ENCODE measurements at regions not wholly inside any gene's neighbourhood (a gene's known extent, or its start where the extent isn't known, plus 50 kb on each side); places are given as distances from the start of the nearest gene placed in this dataset.

GRCh38 chr21:14842601-14843000, 222.2 kb downstream of the NRIP1 start:
- Histone ChIP-seq H3K36me3 (ENCODE audit: insufficient read depth, low read length) (no peaks in the 10 kb centered on the region), H3K27me3 (ENCODE audit: control insufficient read depth in 1 of 2, insufficient read depth in 2 of 2, low read length in 2 of 2) (no peaks in the 10 kb centered on the region), H3K9me3 (ENCODE audit: low read length) (no peaks in the 10 kb centered on the region), H3K27ac (ENCODE audit: low read depth, low read length) (no peak overlapping the region), H3K4me3 (ENCODE audit: low read depth in 1 of 2, low read length in 2 of 2) (no peak overlapping the region), H3K9ac (ENCODE audit: low read length) (no peak overlapping the region), H3K4me1 (ENCODE audit: insufficient read depth, low read length) (no peaks in the 10 kb centered on the region)

DNA sequence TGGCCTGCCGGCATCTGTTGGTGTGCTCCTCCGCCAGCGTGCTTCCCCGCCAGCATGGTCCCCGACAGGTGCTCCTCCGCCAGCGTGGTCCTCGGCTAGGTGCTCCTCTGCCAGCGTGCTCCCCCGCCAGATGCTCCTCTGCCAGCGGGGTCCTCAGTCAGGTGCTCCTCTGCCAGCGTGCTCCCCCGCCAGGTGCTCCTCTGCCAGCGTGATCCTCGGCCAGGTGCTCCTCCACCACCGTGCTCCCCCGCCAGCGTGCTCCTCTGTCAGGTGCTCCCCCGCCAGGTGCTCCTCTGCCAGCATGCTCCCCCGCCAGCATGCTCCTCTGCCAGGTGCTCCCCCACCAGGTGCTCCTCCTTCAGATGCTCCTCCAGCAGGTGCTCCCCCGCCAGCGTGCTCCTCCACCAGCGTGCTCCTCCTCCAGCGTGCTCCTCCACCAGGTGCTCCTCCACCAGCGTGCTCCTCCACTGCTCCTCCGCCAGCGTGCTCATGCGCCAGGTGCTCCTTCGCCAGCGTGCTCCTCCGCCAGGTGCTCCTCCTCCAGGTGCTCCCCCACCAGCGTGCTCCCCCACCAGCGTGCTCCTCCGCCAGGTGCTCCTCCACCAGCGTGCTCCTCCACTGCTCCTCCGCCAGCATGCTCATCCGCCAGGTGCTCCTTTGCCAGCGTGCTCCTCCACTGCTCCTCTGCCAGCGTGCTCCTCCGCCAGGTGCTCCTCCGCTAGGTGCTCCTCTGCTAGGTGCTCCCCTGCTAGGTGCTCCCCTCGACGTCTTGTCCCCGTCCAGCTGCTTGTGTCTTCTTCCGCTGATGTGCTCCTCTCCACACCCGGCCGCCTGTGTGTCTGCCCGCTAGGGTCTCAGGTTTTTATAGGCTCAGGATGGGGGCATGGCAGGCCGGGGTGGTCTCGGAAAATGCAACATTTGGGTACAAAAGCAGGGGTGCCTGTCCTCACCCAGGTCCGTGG, 223.0 kb downstream of the NRIP1 start:
- Histone ChIP-seq H3K27ac (ENCODE audit: low read depth, low read length) (no peak overlapping the region), H3K9me3 (ENCODE audit: low read length) (no peaks in the 10 kb centered on the region), H3K9ac (ENCODE audit: low read length) (no peak overlapping the region), H3K36me3 (ENCODE audit: insufficient read depth, low read length) (no peaks in the 10 kb centered on the region), H3K27me3 (ENCODE audit: control insufficient read depth in 1 of 2, insufficient read depth in 2 of 2, low read length in 2 of 2) (no peaks in the 10 kb centered on the region), H3K4me1 (ENCODE audit: insufficient read depth, low read length) (no peaks in the 10 kb centered on the region), H3K4me3 (ENCODE audit: low read depth in 1 of 2, low read length in 2 of 2) (no peak overlapping the region)

DNA sequence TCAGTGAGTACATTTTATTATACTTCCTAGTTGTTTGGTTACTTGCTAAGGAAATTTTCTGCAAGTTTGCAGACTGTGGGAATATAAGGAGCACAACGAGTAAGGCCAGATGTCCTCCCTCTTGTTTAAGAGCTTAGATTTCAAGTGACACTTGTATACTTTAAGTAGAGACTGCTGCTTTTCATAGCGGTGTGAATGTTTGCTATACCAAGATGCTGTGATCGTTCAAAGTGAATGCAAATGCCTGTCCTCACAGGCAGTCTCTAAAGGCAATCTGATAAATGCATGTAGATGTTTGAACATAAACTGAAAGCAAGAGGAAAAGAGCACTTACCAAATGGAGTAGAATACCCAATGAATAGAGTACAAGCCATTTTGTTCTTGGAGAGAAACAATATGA, 226.4 kb downstream of the NRIP1 start:
- no peak overlapping the region for H3K9ac ChIP-seq (ENCODE audit: low read length)
- no peak overlapping the region for H3K27ac ChIP-seq (ENCODE audit: low read depth, low read length)
- no peaks in the 10 kb centered on the region for H3K4me1 ChIP-seq (ENCODE audit: insufficient read depth, low read length)
- no peak overlapping the region for H3K4me3 ChIP-seq (ENCODE audit: low read depth in 1 of 2, low read length in 2 of 2)
- H3K36me3 ChIP-seq (ENCODE audit: insufficient read depth, low read length), result no peaks in the 10 kb centered on the region
- no peaks in the 10 kb centered on the region for H3K9me3 ChIP-seq (ENCODE audit: low read length)
- H3K27me3 ChIP-seq (ENCODE audit: control insufficient read depth in 1 of 2, insufficient read depth in 2 of 2, low read length in 2 of 2), result no peaks in the 10 kb centered on the region

- Histone ChIP-seq H3K27ac (ENCODE audit: low read depth, low read length) (no peak overlapping the region), H3K27me3 (ENCODE audit: control insufficient read depth in 1 of 2, insufficient read depth in 2 of 2, low read length in 2 of 2) (no peaks in the 10 kb centered on the region), H3K4me3 (ENCODE audit: low read depth in 1 of 2, low read length in 2 of 2) (no peak overlapping the region), H3K9ac (ENCODE audit: low read length) (no peak overlapping the region), H3K4me1 (ENCODE audit: insufficient read depth, low read length) (no peaks in the 10 kb centered on the region), H3K9me3 (ENCODE audit: low read length) (no peaks in the 10 kb centered on the region), H3K36me3 (ENCODE audit: insufficient read depth, low read length) (no peaks in the 10 kb centered on the region)
Measured at GRCh38 chr21:14836950-14837349, 227.8 kb downstream of the NRIP1 start.

DNA sequence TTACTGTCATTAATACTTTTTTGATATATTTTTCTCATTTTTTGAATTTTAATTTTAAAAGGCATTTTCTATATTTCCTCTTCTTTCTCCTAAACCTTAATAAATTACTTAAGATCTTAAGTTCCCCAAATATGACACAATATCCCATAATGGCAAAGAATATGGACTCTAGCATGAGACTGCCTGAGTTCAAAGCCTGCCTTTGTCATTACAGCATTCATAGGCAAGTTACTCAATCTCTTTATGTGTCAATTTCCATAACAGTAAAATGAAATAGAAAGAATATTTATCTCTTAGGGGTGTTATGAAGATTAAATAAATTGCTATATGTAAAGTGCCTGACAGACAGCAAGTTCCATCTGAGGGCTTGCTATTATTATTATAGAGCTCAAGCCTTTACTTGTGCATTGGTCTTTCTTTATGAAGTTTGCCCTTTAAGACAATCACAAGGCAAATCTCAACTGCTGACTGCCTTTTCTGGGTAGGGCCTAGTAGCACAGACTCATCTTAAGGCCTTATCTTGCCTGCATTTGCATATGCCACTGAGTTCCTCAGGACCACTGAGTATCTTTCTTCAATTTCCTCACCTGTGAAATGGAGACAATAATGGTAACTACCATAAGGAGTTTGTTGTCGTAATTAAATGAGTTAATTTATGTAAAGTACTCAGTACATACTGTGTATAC, 231.0 kb downstream of the NRIP1 start:
- H3K9ac ChIP-seq (ENCODE audit: low read length), result no peak overlapping the region
- H3K4me1 ChIP-seq (ENCODE audit: insufficient read depth, low read length), result no peaks in the 10 kb centered on the region
- no peak overlapping the region for H3K4me3 ChIP-seq (ENCODE audit: low read depth in 1 of 2, low read length in 2 of 2)
- no peaks in the 10 kb centered on the region for H3K27me3 ChIP-seq (ENCODE audit: control insufficient read depth in 1 of 2, insufficient read depth in 2 of 2, low read length in 2 of 2)
- no peaks in the 10 kb centered on the region for H3K36me3 ChIP-seq (ENCODE audit: insufficient read depth, low read length)
- no peak overlapping the region for H3K27ac ChIP-seq (ENCODE audit: low read depth, low read length)
- no peaks in the 10 kb centered on the region for H3K9me3 ChIP-seq (ENCODE audit: low read length)

DNA sequence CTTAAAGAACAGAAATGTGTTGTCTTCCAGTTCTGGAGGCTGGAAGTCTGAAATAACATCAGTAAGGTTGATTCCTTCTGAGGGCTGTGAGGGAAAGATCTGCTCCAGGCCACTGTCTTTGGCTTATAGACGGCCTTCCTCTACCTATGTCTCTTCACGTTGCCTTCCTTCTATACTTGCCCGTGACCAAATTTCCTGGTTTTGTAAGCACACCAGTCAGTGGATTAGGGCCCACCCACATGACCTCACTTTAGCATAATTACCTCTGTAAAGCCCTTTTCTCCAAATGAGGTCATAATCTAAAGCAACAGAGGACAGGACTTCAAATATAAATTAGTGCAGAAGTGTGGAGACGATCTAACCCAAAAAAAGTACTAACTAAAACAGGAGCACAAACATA, 231.6 kb downstream of the NRIP1 start:
- H3K4me3 ChIP-seq (ENCODE audit: low read depth in 1 of 2, low read length in 2 of 2), result no peak overlapping the region
- H3K4me1 ChIP-seq (ENCODE audit: insufficient read depth, low read length), result no peaks in the 10 kb centered on the region
- H3K27me3 ChIP-seq (ENCODE audit: control insufficient read depth in 1 of 2, insufficient read depth in 2 of 2, low read length in 2 of 2), result no peaks in the 10 kb centered on the region
- H3K9me3 ChIP-seq (ENCODE audit: low read length), result no peaks in the 10 kb centered on the region
- H3K36me3 ChIP-seq (ENCODE audit: insufficient read depth, low read length), result no peaks in the 10 kb centered on the region
- H3K27ac ChIP-seq (ENCODE audit: low read depth, low read length), result no peak overlapping the region
- no peak overlapping the region for H3K9ac ChIP-seq (ENCODE audit: low read length)

DNA sequence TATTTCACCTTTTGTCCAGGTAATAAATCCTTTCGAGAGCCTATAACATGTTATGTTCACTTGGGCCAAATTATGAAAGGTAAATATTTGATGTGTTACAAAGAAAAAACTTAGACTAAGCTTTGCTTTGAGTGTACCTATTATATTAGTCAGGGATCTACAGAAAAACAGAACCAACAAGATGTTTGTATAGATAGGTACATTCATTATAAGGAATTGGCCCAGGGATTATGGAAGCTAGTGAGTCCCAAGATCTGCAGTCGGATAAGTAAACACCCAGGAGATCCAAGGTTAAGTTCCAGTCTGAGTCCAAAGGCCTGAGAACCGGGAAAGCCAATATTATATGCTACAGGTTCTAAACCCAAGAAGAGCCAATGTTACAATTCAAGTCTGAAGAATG, 234.5 kb downstream of the NRIP1 start:
- Histone ChIP-seq H3K4me3 (ENCODE audit: low read depth in 1 of 2, low read length in 2 of 2) (no peak overlapping the region), H3K9ac (ENCODE audit: low read length) (no peak overlapping the region), H3K9me3 (ENCODE audit: low read length) (no peaks in the 10 kb centered on the region), H3K27me3 (ENCODE audit: control insufficient read depth in 1 of 2, insufficient read depth in 2 of 2, low read length in 2 of 2) (no peaks in the 10 kb centered on the region), H3K4me1 (ENCODE audit: insufficient read depth, low read length) (no peaks in the 10 kb centered on the region), H3K27ac (ENCODE audit: low read depth, low read length) (no peak overlapping the region), H3K36me3 (ENCODE audit: insufficient read depth, low read length) (no peaks in the 10 kb centered on the region)

GRCh38 chr21:14829685-14830084, 235.1 kb downstream of the NRIP1 start:
- Histone ChIP-seq H3K4me1 (ENCODE audit: insufficient read depth, low read length) (no peaks in the 10 kb centered on the region), H3K27ac (ENCODE audit: low read depth, low read length) (no peak overlapping the region), H3K36me3 (ENCODE audit: insufficient read depth, low read length) (no peaks in the 10 kb centered on the region), H3K9me3 (ENCODE audit: low read length) (no peaks in the 10 kb centered on the region), H3K4me3 (ENCODE audit: low read depth in 1 of 2, low read length in 2 of 2) (no peak overlapping the region), H3K9ac (ENCODE audit: low read length) (no peak overlapping the region), H3K27me3 (ENCODE audit: control insufficient read depth in 1 of 2, insufficient read depth in 2 of 2, low read length in 2 of 2) (no peaks in the 10 kb centered on the region)

DNA sequence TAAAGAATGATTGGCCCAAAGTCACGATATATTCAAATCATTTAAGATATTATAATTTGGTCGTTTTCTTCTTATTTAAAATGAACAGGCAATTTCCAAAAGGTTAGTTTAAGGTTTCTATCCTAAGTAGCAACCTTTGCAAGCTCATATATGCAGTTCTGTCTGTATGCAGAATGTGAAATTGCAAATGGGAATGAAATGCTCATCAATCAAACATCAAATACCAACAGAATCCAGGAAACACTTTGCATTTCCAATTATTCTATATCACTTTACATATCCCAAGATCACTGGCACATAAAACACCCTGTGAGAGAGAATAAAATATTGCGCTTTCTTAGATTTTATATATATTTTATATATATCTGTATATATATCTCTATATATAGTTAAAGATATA, 237.3 kb downstream of the NRIP1 start:
- Histone ChIP-seq H3K27ac (ENCODE audit: low read depth, low read length) (no peak overlapping the region), H3K9ac (ENCODE audit: low read length) (no peak overlapping the region), H3K4me1 (ENCODE audit: insufficient read depth, low read length) (no peaks in the 10 kb centered on the region), H3K4me3 (ENCODE audit: low read depth in 1 of 2, low read length in 2 of 2) (no peak overlapping the region), H3K36me3 (ENCODE audit: insufficient read depth, low read length) (no peaks in the 10 kb centered on the region), H3K27me3 (ENCODE audit: control insufficient read depth in 1 of 2, insufficient read depth in 2 of 2, low read length in 2 of 2) (no peaks in the 10 kb centered on the region), H3K9me3 (ENCODE audit: low read length) (no peaks in the 10 kb centered on the region)

DNA sequence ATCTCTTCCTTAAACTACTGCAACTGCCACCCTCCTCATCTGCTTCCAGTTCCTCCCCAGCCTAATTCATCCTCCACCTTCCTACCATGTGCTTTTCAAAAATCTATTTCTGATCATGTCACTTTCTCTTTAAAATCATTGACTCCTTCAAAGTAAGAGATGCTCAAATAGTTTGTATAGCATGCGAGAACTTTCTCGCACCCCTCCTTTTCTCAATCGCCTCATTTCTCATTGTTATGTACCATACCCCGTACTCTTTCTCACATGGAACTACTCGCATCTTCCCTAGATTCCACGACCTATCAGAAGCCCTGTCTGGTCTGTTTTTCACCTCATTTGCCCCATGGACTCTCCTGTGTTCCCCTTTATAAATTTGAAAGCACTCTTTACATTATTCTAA, 238.2 kb downstream of the NRIP1 start:
- H3K27me3 ChIP-seq (ENCODE audit: control insufficient read depth in 1 of 2, insufficient read depth in 2 of 2, low read length in 2 of 2), result no peaks in the 10 kb centered on the region
- no peak overlapping the region for H3K9ac ChIP-seq (ENCODE audit: low read length)
- no peaks in the 10 kb centered on the region for H3K4me1 ChIP-seq (ENCODE audit: insufficient read depth, low read length)
- no peaks in the 10 kb centered on the region for H3K9me3 ChIP-seq (ENCODE audit: low read length)
- H3K4me3 ChIP-seq (ENCODE audit: low read depth in 1 of 2, low read length in 2 of 2), result no peak overlapping the region
- H3K36me3 ChIP-seq (ENCODE audit: insufficient read depth, low read length), result no peaks in the 10 kb centered on the region
- H3K27ac ChIP-seq (ENCODE audit: low read depth, low read length), result no peak overlapping the region

DNA sequence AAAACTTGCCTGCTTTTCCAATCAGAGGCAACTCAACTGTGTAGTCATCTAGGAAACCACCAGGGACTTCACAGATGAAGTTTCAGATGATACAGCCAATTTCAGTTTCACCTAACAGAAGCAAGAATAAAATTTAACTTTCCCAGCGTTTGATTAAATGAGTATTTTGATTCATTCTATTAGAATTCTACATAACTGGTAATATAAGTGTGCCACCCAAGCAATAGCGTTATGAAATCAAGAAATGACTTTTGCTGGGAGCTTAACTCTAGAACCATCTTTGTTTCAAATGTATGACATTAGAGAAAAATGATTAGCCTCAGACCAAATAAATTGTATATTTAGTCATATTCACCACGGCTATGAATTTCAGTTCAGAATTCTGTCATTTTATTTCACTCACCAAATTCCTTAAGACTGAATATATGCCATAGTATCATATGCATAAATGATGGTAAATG, 239.3 kb downstream of the NRIP1 start:
- Histone ChIP-seq H3K27me3 (ENCODE audit: control insufficient read depth in 1 of 2, insufficient read depth in 2 of 2, low read length in 2 of 2) (no peaks in the 10 kb centered on the region), H3K4me1 (ENCODE audit: insufficient read depth, low read length) (no peaks in the 10 kb centered on the region), H3K9ac (ENCODE audit: low read length) (no peak overlapping the region), H3K36me3 (ENCODE audit: insufficient read depth, low read length) (no peaks in the 10 kb centered on the region), H3K4me3 (ENCODE audit: low read depth in 1 of 2, low read length in 2 of 2) (no peak overlapping the region), H3K27ac (ENCODE audit: low read depth, low read length) (no peak overlapping the region), H3K9me3 (ENCODE audit: low read length) (no peaks in the 10 kb centered on the region)

All from muscle layer of colon (tissue), 2 donors.